Stimulated activated CD4-positive, alpha-beta T cell treated with anti-CD3 and anti-CD28 coated beads, Interleukin-2, amount 100 ng/mL, for 48 hours (primary cell): ENCODE measurements at regions not wholly inside any gene's neighbourhood (a gene's known extent, or its start where the extent isn't known, plus 50 kb on each side); places are given as distances from the start of the nearest gene placed in this dataset.

ENCODE experiments used
- DNase-seq, 2 donors: peaks; one replicate each; pipeline ENCODE4 v3.0.0-alpha.2; 2020

GRCh38 chrX:76228499-76228898 is 55.6 kb downstream of the PBDC1 start:
- DNase-seq = no peak

GRCh38 chrX:76248901-76249300 is 76.0 kb downstream of the PBDC1 start:
- no peak for DNase-seq

GRCh38 chrX:76253432-76253831 is 80.6 kb downstream of the PBDC1 start:
- peak; percentile 2 to 16 for DNase-seq

- peak; percentile 7 to 15 for DNase-seq
Measured at GRCh38 chrX:76279007-76279406, 106.1 kb downstream of the PBDC1 start.
